Kidney capillary endothelial cell (primary cell): ENCODE measurements at regions not wholly inside any gene's neighbourhood (a gene's known extent, or its start where the extent isn't known, plus 50 kb on each side); places are given as distances from the start of the nearest gene placed in this dataset.
"Not testable (repeated sequence)": the region's sequence is repeated elsewhere in the genome, so short reads cannot be mapped to it uniquely, and the experiment has no call there.

Experiments
- DNase-seq: peaks from one replicate; pipeline ENCODE4 v3.0.0-alpha.2; 2018; ENCODE audit warnings: low spot score

DNA sequence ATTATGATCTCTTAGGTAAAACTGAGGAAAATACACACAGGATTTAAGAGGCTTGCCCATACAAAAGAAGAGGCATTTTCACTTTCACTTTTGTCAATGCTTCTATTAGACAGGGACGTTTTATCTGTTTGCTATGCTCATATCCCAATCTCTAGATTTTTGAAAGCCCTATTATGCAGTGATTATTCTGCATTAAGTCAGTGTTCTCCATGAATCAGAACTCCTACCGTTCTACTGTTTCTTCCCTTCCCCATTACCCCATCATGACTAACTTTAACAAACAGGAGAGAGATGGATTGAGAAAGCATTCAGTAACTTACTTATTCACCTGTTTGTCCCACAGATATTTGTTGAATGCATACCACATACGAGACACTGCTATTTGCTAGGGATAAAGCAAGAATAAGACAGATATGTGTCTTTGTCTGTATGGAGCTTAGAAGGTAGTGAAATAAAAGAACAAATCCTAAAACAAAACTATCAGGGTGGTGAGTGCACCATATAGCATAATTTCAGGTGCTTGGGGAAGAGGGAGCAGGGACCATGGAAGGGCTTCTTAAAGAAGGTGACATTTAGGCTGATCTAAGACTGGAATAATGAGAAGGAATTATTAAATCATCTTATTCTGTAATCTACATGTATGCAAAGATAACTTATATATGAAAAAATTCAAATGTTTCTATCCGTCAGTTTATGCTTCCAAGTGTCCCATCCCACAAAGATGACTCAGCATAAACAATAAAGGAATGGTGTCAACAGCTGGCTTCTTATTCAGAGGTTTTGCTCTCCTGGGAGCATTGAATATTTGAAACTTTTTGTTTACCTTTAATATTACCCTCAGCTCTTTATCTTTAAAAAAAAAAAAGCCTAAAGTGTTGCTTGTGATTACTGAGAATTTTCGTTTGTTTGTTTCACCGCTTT is 328.1 kb downstream of the HINT1 start:
- DNase-seq, result no peak

DNA sequence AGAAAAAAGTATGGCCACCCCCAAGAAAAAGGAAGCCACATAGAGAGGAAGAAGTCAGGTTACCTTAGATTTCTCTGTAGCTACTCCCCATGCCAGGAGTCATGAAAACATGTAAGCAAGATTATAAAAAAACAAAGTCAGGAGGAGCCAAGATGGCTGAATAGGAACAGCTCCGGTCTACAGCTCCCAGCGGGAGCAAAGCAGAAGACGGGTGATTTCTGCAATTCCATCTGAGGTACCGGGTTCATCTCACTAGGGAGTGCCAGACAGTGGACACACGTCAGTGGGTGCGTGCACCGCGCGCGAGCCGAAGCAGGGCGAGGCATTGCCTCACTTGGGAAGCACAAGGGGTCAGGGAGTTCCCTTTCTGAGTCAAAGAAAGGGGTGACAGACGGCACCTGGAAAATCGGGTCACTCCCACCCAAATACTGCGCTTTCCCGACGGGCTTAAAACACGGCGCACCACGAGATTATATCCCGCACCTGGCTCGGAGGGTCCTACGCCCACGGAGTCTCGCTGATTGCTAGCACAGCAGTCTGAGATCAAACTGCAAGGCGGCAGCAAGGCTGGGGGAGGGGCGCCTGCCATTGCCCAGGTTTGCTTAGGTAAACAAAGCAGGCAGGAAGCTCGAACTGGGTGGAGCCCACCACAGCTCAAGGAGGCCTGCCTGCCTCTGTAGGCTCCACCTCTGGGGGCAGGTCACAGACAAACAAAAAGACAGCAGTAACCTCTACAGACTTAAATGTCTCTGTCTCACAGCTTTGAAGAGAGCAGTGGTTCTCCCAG is 347.3 kb downstream of the HINT1 start:
- DNase-seq, result not testable (repeated sequence)

DNA sequence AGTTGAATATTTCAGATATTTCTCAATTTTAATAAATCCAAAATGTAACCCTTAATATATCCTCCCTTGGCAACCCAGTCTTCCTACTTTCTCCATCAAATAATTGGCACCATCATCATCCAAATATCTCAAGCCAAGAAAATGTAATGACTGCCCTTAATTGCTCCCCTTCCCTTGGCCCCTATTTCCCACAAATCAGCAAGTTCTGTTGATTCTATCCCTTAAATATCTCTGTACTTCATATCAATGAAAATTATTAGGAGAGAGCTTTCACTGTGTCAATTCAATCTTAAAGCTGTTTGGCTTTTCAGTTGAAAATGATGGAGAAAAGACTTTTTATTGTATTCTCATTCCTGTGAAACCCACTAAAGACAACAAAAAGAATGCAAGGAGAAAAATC is 349.8 kb downstream of the HINT1 start:
- no peak for DNase-seq

DNA sequence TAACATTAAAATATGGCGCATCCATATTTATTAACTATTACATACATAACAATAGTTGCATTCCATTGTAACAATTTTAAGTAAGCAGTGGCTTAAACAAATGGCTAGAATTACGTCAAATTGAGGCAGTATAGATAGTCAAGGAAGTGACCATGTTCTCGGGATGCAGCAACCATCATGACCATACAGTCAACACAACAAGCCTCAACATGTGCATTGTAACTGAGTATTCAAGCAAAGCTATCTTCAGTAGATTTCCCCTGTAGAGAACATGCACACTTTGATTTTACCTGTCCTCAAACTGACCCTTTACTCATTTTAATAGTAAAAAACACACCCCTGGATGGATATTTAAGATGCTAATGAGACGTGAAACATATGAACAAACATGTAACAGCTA is 356.4 kb downstream of the HINT1 start:
- DNase-seq, result no peak

DNA sequence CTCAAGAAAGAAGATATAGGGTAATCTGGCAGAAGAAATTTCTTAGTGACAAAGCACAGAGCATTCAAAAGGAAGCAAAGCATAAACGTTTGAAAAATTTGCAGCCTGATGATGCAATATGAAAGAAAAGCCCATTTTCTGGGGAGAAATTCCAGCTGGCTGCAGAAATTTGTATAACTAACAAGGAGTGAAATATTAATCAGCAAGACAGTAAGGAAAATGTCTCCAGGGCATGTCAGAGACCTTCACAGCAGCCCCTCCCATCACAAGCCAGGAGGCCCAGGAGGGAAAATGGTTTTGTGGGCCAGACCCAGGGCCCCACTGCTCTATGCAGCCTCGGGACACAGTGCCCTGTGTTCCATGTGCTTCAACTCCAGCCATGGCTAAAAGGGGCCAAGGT is 359.4 kb downstream of the HINT1 start:
- DNase-seq, result no peak

DNA sequence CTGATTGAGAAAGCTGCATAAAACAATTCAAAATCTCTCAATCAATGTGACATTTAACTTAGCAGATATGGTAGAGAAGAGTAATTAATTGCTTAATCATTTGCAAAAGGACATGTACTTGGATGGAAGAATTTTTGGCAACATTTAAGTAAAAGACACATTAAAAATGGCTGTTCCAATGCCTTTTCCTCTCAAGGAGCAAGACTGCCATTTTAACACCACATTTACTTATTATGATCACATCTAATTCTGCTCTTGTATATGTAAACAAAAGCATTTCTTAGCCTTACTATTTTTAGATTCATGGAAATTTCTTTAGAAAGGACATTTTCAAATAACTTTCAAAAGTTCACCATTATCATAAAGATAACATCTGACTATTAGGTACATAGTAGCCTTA is 360.0 kb downstream of the HINT1 start:
- no peak for DNase-seq

DNA sequence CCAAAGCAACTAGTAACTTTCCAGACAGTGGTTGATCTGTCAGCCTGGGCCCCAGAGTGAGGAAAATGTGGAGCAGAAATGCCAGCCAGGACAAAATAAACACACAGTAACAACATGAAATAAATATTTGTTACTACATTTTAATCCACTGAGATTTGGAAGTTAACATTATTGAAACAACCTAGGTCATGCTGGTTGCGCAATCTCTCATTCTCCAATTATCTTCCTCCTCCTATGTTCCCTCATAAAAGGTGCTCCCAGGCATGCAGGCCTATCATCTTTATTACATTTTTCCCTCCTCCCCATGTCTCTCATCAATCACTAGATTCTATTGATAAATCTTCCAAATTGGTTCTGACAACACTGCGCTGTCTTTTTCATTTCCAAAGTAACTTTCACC is 363.1 kb downstream of the HINT1 start:
- DNase-seq, result no peak

DNA sequence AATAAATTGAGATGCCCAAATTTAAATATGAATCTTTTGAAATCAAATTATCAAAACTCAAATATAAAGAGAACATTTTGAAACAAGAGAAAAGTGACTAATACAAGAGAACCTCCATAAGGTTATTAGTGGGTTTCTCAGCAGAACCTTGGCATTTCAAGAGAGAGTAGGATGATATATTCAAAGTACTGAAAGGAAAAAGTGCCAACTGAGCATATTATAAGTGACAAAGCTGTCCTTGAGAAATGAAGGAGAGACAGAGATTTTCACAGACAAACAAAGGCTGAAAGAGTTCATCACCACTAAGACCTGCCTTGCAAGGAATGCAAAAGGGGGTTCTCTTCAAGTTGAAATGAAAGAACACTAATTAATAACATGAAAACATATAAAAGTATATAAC is 366.0 kb downstream of the HINT1 start:
- no peak for DNase-seq

DNA sequence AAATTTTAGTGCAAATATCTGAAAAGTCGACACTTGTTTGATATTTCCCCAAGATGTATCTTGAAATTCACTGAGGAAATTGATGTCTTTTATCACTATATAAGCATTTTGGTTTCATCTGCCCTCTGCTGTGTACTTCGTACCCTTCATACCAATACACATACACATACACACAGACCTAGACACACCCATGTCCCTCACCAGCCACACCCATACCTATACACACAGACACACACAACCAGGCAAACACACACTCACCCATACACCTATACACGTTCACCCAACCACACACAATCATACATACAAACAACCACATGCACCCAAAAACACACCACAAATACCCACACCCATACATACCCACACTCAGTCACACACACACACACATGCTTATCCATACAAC is 367.8 kb downstream of the HINT1 start:
- DNase-seq, result no peak

DNA sequence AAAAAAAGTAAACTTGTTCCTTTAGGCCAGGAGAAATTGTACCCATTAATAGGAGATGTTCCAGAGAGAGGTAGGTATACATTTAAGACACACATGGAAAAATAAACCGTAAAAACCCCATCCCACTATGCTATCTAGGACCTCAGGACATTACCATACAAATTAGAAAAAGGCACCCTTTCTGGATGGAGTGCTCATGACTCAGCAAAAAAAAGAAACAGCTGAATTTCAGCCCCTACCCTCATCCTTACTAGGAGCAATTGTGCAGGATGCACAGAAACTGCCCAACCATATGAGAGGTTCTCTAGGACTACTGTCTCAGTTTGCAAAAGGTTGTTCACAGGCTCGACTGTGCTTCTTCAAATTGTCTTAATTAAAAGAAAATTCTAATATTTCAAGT is 368.2 kb downstream of the HINT1 start:
- DNase-seq, result no peak

DNA sequence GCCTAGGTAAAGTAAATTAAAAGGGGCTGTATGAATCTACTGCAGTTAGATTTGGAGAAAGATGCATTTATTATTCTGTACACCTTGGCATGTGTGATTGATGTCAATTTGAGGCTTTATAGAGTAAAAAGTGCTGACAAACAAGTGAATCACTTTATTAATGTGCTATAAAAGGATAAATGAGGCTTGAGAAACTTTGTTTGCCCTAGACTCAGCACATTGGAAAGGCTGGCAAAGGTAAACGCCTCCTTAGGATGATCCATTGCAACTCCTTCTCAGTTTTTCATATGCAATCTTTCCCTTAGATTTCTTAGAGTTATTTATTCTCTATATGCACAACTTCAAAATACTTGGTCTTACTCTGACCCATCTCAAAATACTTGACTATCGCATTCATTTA is 369.0 kb downstream of the HINT1 start:
- DNase-seq, result no peak

DNA sequence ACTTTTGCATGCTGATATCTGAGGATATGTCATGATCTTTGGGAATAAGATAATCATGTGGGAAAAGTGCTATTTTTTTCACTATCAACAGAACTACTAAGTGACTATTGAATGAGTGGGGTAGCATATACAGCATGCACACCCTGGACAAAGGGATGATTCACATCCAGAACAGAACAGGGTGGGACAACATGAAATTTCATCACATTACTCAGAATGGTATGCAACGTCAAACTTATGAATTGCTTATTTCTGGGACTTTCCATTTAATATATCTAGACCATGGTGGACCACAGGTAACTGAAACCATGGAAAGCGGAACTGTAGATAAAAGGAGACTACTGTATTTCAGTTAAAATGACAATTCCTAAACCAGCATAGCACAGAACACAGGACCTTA is 370.0 kb downstream of the HINT1 start:
- DNase-seq, result no peak

DNA sequence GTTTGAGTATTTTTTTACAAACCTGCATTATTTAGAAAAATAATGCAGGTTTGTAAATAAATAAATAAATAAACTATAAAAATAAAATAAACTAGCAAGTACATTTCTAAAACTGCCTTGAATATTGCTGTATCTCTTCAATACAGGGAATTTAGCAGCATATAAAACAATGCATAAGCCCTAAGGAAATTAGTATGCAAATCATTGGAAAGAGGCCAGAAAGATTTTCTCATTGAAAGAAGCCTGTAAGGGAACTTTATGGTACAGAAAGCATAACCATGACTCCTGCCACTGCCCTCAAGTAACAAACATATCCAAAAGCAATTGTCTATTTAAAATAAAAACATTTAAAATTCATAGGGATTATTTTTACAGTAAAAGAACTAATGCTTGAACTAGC is 387.3 kb downstream of the HINT1 start:
- DNase-seq, result no peak

DNA sequence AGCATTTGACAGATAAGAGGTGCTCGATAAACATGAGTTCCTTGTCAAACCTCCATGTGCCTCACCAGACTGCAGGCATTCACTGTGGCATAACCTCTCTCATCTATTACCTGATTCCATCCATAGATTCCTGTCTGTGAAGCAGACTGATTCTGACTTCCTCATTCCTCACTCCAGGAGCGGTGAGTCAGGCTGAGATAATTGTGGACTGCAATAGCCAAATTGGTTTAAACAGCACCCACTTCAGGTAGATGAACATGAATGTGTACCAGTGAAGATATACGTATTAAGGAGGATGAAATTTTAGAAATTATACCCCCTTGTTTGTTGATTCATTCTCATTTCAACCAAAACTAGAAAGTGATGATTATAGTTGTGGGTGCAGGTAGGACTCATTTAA is 391.2 kb downstream of the HINT1 start:
- no peak for DNase-seq

DNA sequence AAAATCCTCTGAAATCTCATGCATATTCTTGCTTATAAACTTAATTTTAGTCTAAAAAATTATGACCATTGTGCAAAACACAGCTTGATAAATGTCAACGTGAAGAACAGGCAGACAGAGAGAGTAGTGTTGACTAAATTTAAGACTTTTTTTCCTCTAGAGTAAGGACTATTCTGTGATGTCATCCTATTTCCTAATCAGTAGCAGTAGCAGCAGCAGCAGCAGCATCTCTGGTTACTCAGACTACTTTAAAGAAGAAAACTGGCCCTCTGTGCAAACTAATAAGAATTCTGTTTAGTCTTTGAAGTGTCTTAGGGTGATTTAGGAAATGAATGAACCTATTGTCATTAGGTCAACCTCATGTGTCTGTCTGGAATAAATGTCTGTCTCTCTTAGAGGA is 403.0 kb downstream of the HINT1 start:
- no peak for DNase-seq

DNA sequence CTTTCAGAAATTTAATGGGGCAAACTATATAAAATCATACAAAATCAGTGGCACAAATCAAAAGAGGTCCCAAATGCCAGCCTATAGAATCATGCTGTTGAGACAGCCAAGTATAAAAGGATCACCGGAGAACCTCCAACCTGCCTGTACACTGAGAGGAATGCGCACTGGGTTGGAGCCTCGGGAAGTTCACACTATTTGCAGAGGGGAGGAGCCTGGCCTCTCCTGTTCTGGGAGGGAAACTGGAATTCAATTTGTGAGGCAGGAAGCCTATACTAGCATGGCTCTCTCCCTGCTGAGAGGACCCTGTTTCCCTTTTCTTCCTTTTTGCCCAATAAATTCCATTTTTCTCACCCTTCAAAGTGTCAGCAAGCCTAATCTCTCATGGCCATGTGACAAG is 406.0 kb downstream of the HINT1 start:
- DNase-seq, result no peak

DNA sequence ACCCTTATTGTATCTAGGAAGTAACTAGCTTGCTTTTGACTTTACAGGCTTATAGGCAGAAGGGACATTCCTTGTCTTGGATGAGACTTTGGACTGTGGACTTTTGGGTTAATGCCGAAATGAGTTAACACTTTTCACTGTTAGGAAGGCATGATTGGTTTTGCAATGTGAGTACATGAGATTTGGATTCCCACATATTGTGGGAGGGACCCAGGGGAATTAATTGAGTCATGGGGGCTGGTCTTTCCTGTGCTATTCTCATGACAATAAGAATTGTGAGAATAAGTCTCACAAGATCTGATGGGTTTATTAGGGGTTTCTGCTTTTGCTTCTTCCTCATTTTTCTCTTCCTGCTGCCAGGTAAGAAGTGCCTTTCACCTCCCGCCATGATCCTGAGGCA is 417.5 kb downstream of the HINT1 start:
- no peak for DNase-seq

DNA sequence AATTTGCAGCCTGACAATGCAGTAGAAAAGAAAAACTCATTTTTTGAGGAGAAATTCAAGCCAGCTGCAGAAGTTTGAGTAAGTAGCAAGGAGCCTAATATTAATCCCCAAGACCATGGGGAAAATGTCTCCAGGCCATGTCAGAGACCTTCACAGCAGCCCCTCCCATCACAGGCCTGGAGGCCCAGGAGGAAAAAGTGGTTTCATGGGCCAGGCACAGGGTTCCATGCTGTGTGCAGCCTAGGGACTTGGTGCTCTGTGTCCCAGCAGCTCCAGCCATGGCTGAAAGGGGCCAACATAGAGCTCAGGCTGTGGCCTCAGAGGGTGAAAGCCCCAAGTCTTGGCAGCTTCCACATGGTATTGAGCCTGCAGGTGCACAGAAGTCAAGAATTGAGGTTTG is 418.4 kb downstream of the HINT1 start:
- not testable (repeated sequence) for DNase-seq

DNA sequence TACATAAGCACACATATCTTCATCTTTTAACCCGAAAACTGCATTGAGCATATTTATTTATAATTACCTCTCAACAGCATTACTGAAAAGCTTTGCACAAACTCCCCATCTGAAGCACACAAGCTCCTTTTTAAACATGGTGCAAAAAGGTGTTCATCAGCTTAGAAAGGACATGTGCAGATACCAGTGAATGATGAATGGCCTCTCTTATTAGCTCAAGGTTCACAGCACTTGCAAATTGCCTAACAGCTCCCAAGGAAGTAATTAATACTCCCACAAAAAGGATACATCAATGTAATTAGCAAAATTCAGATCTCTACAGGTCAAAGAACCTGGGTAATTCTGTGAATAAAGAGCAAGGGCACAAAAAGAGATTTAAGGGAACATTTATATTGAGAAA is 422.0 kb downstream of the HINT1 start:
- DNase-seq, result no peak

DNA sequence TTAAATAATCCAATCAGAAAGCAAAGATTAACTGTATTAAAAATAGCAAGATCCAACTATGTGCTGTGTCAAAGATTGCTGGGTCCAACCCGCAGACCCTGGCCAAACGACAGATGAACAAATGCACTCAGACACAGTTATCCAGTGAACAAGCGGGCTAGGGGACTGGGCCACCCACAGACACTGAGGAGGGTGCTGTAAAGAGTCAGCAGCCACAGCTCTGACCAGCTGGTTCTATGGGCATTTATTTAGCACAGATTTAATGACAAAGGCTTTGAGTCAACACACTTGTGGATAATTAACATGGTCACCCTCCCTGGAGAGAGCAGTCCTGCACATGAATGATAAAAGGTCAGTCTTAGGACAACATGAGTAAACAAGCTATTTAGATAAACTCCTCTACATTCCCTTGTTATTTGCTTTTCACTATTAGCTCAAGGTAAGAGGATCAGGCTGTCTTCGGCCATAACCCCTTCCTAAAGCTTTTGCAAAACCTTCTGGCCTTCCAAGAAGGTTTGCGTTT is 424.9 kb downstream of the HINT1 start:
- no peak for DNase-seq

DNA sequence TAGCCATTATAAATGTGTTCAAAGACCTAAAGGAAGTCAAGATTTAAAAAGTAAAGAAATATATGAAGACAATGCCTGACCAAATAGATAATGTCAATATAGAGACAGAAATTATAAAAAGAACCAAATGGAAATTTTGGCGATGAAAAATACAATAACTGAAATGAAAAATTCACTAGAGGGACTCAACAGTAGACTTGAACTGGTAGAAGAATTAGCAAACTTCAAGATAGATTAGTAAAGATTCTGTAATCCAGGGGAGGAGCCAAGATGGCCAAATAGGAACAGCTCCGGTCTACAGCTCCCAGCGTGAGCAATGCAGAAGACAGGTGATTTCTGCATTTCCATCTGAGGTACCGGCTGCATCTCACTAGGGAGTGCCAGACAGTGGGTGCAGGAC is 433.2 kb downstream of the HINT1 start:
- no peak for DNase-seq

DNA sequence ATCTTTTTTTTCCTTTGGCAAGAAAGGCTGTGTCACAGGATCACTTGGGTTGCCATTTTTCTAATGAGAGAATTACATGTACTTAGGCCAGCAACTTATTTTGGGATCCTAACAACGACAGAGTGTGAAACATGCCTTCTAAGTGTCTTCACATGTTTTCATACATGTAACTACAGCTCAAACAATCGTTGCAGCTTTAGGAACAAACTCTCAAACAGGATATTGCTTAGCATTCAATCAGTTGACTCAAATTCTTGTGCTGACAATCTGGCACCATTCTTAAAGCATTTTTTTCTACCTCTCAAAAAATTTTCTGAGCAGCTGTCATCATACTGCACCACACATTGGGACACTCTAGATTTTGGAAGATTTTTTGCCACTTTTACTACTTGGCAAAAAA is 435.5 kb downstream of the HINT1 start:
- no peak for DNase-seq

DNA sequence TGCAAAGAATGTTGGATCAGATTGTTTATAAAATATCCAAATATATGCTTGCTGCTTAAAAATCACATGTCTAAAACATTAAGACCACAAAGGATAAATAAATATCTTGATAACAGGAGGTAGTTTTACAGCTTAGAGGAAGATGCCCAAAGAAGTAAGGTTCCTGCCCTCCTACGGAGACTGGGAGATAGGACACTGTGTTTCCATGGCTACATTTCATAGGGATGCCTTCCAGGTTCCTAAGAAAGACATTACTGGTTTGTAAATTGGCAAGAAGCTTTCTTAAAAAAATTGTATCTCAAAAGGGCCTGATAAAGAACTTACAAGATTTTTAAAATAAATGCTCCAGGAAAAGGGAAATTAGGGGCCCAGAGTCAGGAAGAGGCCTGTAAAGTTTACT is 437.2 kb downstream of the HINT1 start:
- no peak for DNase-seq
